Ascending aorta (tissue), 2 donors: ENCODE measurements at regions not wholly inside any gene's neighbourhood (a gene's known extent, or its start where the extent isn't known, plus 50 kb on each side); places are given as distances from the start of the nearest gene placed in this dataset.

Experiments used
- DNase-seq, 2 donors: peaks; one replicate each; pipeline ENCODE4 v3.0.0-alpha.2; 2019; ENCODE audit warnings: low spot score in 2 of 2
- H3K27ac ChIP-seq, 2 donors: fragments of 200-600 bp; sonication (generic); one replicate each; pipeline ENCODE4 v1.5.1; 2016 to 2017; ENCODE audit warnings: mild to moderate bottlenecking in 1 of 2
- H3K27me3 ChIP-seq: fragments of 200-600 bp; sonication (generic); one replicate; pipeline ENCODE4 v1.5.1; 2017
- H3K36me3 ChIP-seq, 2 donors: fragments of 200-600 bp; sonication (generic); one replicate each; pipeline ENCODE4 v1.5.1; 2016
- H3K4me1 ChIP-seq, 2 donors: fragments of 200-600 bp; sonication (generic); one replicate each; pipeline ENCODE4 v1.5.1; 2016 to 2017; ENCODE audit warnings: mild to moderate bottlenecking in 1 of 2
- H3K4me3 ChIP-seq, 2 donors: fragments of 200-600 bp; sonication (generic); one replicate each; pipeline ENCODE4 v1.5.1; 2016 to 2017; ENCODE audit warnings: mild to moderate bottlenecking in 1 of 2
- H3K9me3 ChIP-seq, 2 donors: fragments of 200-600 bp; sonication (generic); one replicate each; pipeline ENCODE4 v1.5.1; 2016
- CTCF ChIP-seq, 3 experiments: fragments of 200-600 bp in 2 of 3; fragments of 450-650 bp in 1 of 3; sonication (generic) in 2 of 3; IDR thresholded peaks; one replicate each; pipeline ENCODE4 v1.5.1; 2016 to 2019; ENCODE audit warnings: antibody characterized with exemption in 3 of 3, mild to moderate bottlenecking in 1 of 3, moderate library complexity in 1 of 3
- intact Hi-C: fragments of 100-400 bp; cut with DNase I; formaldehyde crosslinking; loops from one replicate; pipeline ENCODE4 v1.15.1; 2023

DNA sequence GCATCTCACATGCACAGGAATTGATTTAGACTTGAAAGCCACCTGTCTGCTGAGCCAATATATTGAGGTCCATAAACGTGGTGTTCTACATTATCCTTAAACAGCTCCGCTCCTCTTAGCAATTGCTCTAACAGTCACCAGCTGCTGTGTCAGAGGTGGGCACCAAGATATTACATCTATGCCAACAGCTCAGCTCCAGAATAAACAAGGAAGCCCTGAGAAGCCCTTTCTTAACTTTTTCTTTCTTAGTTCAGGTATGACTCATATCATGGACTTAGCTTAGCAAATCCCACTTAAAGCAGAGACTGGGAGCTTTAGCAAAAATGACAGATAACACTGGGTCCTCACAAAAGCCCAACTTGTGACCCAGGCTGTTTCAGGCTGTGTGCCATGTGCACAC, 436.6 kb downstream of the IRS1 start:
- DNase-seq = no peak
- intact Hi-C loops = no loop called here
- no peak overlapping the region for H3K4me3 ChIP-seq

DNA sequence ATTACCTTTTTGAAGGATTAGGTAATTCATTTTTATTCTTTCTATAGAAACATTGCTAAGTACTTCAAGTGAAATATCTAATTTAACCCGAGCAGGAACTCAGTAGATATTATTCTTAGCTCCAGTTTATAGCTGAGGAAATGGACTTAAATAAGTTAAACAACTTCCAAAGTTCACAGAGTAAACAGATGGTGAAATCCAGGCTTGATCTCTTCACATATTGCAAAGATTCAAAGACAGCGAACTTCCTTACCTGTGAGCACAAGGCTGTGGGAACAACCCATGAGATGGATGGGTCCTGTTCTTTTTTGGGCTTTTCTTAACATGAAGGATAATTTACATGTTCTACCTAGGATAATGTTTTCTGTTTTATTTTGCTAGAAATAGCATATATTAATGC, 439.0 kb downstream of the IRS1 start:
- H3K36me3 ChIP-seq = no peaks in the 10 kb centered on the region
- no peak for DNase-seq
- no peak overlapping the region for H3K27ac ChIP-seq
- intact Hi-C loops = no loop called here
- no peaks in the 10 kb centered on the region for H3K27me3 ChIP-seq
- no peak overlapping the region for H3K4me3 ChIP-seq
- no peaks in the 10 kb centered on the region for H3K4me1 ChIP-seq
- no peaks in the 10 kb centered on the region for H3K9me3 ChIP-seq
- TF ChIP-seq CTCF (IDR thresholded peaks at IDR 0.05) = no peak

More for the DNA sequence above, 436.6 kb downstream of the IRS1 start:
- no peak overlapping the region for H3K27ac ChIP-seq
- no peaks in the 10 kb centered on the region for H3K27me3 ChIP-seq
- H3K4me1 ChIP-seq = no peaks in the 10 kb centered on the region
- H3K36me3 ChIP-seq = no peaks in the 10 kb centered on the region
- H3K9me3 ChIP-seq = no peaks in the 10 kb centered on the region
- no peak for TF ChIP-seq CTCF (IDR thresholded peaks at IDR 0.05)

GRCh38 chr2:226358688-226359087, 440.9 kb downstream of the IRS1 start:
- no peak overlapping the region for H3K4me3 ChIP-seq
- intact Hi-C loops = no loop called here
- DNase-seq = no peak
- no peaks in the 10 kb centered on the region for H3K9me3 ChIP-seq
- H3K36me3 ChIP-seq = no peaks in the 10 kb centered on the region
- H3K27ac ChIP-seq = no peak overlapping the region
- no peaks in the 10 kb centered on the region for H3K27me3 ChIP-seq
- H3K4me1 ChIP-seq = no peaks in the 10 kb centered on the region
- no peak for TF ChIP-seq CTCF (IDR thresholded peaks at IDR 0.05)

DNA sequence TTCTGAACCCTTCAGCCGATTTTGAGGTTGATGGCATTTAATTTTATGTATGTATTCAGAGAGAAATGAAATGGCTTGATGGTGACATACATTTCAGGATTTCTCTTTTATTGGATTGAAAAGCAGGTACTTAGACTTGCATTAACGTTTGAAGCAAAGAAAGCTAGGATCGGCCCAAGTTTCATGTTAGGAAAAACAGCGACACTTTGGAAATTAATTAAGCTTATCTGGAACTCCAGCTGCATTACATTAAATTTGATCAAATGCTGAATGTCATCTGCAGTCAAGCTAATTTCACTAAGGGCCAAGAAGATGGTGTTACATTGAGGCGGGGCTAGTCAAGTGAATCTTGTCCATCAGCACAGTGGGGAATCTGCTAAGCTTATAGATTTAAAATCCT, 441.8 kb downstream of the IRS1 start:
- no peak for TF ChIP-seq CTCF (IDR thresholded peaks at IDR 0.05)
- intact Hi-C loops = no loop called here
- H3K27ac ChIP-seq = no peak overlapping the region
- H3K36me3 ChIP-seq = no peaks in the 10 kb centered on the region
- DNase-seq = no peak
- H3K4me3 ChIP-seq = no peak overlapping the region
- H3K27me3 ChIP-seq = no peaks in the 10 kb centered on the region
- H3K4me1 ChIP-seq = no peaks in the 10 kb centered on the region
- no peaks in the 10 kb centered on the region for H3K9me3 ChIP-seq

- no peak for DNase-seq
- intact Hi-C loops = no loop called here
- Histone ChIP-seq H3K9me3 (no peaks in the 10 kb centered on the region), H3K4me3 (no peak overlapping the region), H3K4me1 (no peaks in the 10 kb centered on the region), H3K27me3 (no peaks in the 10 kb centered on the region), H3K27ac (no peak overlapping the region), H3K36me3 (no peaks in the 10 kb centered on the region)
- no peak for TF ChIP-seq CTCF (IDR thresholded peaks at IDR 0.05)
Measured at GRCh38 chr2:226355600-226355999, 444.0 kb downstream of the IRS1 start.

DNA sequence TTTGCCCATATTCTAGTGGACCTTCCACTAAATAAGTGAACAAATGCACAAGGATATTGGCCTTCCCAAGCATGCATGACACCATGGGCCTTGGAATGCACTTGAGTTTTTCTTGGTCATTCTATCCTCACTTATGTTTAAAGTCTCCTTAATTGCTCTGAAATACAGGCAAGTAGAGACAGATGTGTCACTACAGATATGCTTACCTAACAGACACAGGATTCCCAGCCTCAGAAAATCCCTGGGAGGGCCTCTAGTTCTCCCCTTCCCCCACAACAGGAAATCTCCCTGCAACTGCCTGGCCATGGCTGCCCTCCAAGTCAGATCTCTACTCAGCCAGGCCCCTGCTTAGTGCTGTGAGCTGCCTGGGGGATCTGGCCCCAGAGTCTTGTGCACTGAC, 445.2 kb downstream of the IRS1 start:
- Histone ChIP-seq H3K27ac (no peak overlapping the region), H3K27me3 (no peaks in the 10 kb centered on the region), H3K4me3 (no peak overlapping the region), H3K4me1 (no peaks in the 10 kb centered on the region), H3K9me3 (no peaks in the 10 kb centered on the region), H3K36me3 (no peaks in the 10 kb centered on the region)
- intact Hi-C loops = no loop called here
- TF ChIP-seq CTCF (IDR thresholded peaks at IDR 0.05) = no peak
- DNase-seq = no peak
